ENCODE measurements at regions not wholly inside any gene's neighbourhood (a gene's known extent, or its start where the extent isn't known, plus 50 kb on each side); places are given as distances from the start of the nearest gene placed in this dataset.

- TF ChIP-seq POLR2AphosphoS5 (IDR thresholded peaks at IDR 0.05) (no peak), POLR2A (IDR thresholded peaks at IDR 0.05) (no peak)
Measured at GRCh38 chr11:97974798-97975498, 1045.8 kb upstream of the CNTN5 start.

Measured in breast epithelium (tissue), 3 donors.